ENCODE measurements at regions not wholly inside any gene's neighbourhood (a gene's known extent, or its start where the extent isn't known, plus 50 kb on each side); places are given as distances from the start of the nearest gene placed in this dataset.

DNA sequence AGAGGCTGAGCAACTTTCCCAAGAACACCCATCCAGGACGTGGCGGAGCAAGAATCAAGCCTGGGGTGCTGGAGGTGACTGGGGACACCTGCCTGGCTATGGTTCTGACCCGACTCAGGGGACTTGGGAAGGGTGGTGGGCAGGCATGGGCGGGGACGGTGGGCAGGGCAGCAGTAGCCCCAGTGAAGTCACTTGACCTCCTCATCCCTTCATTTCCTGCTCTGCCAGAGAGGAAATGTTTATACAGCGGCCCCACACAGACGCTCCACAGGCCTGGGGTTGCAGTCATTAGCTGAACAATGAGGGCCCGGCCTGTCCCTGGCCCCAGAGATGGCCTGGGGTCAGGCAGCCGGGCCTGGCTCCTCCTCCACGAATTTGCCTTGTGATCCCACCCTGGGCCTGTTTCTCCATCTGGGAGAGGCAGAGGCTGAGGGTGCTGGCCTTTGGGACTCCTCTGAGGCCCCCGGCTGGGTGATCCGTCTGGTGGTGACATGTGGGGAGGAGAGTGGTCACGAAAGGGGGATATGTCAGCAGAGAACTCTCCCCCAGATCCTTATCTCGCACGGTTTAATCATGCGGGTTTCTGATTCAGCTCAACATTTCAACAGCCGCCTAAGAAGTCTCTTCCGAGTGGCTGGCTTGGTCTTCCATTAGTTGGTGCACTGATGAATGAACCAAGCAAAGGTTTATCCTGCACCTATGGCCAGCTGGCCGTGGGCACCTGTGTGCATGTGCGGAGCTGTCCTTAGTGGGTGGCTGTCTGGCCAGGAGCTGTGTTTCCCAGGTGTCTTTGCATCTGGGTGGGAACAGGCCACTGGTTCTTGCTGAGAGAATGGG, 175.9 kb downstream of the IRF8 start:
- TF ChIP-seq, protein P1, sequence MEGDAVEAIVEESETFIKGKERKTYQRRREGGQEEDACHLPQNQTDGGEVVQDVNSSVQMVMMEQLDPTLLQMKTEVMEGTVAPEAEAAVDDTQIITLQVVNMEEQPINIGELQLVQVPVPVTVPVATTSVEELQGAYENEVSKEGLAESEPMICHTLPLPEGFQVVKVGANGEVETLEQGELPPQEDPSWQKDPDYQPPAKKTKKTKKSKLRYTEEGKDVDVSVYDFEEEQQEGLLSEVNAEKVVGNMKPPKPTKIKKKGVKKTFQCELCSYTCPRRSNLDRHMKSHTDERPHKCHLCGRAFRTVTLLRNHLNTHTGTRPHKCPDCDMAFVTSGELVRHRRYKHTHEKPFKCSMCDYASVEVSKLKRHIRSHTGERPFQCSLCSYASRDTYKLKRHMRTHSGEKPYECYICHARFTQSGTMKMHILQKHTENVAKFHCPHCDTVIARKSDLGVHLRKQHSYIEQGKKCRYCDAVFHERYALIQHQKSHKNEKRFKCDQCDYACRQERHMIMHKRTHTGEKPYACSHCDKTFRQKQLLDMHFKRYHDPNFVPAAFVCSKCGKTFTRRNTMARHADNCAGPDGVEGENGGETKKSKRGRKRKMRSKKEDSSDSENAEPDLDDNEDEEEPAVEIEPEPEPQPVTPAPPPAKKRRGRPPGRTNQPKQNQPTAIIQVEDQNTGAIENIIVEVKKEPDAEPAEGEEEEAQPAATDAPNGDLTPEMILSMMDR (conservative IDR thresholded peaks at IDR 0.05) = no peak
- no peak for TF ChIP-seq ZFX (IDR thresholded peaks at IDR 0.05)

Measured in C4-2B (cell line).